GM19372 (cell line): ENCODE measurements at regions not wholly inside any gene's neighbourhood (a gene's known extent, or its start where the extent isn't known, plus 50 kb on each side); places are given as distances from the start of the nearest gene placed in this dataset.
A peak's percentile ranks its signal among the peaks of the same experiment; 100 is the strongest.
"Not testable (repeated sequence)": the region's sequence is repeated elsewhere in the genome, so short reads cannot be mapped to it uniquely, and the experiment has no call there.

Source experiments
- ATAC-seq: cut with Tn5 transposase; IDR thresholded peaks from one replicate; pipeline ENCODE4 v1.9.1; 2021; ENCODE audit warnings: mild to moderate bottlenecking, low read depth, moderate library complexity; ENCODE audit not compliant: unreplicated experiment

DNA sequence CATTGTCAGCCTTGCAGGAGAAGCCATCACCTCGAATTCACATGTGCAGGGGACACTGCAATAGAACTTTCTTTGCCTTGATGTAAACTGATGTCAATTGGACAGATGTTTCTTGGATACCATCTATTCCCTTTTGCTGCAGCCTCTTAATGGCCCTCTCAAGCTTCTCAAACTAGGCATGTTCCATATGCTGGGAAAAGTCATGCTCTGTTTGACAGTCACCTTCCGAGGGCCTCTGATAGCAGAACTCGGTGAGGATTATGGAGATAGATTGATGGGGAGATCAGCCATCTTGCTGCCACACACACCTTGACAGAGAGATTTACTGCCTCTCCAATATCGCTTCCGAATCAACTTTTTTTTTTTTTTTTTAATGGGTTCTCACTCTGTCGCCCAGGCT lies 145.8 kb upstream of the NUDT4 start:
- ATAC-seq = no peak

DNA sequence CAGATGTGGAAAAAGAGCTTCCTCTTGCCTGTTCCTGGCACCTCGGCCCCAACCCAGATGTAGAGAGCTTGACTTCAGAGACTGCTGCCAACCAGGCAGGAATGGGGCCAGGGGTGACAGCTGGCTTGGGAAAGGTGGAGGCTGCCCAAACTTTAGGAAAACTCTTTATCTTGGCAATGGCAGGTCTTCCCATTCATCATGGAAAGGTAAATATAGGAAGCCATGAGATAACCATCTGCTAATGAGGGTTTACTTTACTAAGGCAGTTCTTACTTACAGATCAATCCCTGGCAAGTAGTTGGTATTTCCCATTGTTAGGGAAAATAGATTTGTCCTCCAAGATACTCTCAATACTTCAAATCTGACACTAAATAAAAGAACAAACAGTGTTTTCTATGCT lies 143.1 kb upstream of the NUDT4 start:
- ATAC-seq = no peak

DNA sequence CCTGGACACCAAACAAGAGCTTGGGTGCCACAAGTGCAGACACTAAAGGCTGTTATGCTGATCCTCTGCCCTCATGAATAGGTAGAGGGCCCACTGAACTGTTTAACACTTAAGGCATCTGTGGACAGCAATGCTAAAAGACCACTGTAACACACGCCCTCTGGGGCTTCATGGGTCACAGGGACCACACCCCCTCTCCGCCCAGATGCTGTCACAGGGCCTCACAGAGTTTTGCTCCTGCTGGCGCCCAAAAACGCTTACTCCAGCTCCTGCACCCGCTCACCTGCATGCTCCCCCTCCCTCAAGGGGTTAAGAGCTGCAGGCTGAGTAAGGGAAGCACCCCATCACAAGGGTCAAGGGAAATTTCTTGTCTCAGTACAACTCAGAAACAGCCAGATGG lies 141.8 kb upstream of the NUDT4 start:
- no peak for ATAC-seq

DNA sequence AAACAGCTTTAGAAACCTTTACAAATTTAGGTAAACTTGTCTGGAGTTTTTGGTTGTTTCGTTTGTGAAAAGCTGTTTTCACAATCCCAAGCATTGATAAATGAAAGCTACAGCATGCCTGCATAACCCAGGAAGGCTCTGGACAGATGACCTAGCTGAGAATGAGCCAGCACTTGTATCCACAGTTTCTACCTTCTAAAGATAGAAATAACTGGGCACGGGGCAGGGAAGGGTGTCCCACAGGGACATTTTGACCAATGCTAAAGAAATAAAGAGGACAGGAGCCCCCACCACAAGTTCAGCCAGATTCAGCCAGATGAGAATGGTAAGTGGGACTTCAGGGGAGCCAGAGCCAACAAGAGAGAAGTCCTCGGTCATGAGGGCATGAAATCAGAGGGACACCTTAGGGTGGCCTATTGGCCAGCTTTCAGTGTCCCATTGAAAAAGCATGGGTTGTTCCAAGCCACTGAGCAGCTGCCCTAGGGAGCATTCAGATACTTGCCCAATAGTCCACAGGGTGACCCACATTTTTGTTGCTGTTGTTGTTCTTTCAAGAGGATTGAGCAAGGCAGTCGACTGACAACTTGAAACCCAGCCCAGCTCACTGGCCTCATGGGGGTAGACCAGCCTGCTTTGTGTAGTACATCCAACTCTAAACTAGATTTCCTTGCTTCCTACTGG lies 140.3 kb upstream of the NUDT4 start:
- ATAC-seq = no peak

DNA sequence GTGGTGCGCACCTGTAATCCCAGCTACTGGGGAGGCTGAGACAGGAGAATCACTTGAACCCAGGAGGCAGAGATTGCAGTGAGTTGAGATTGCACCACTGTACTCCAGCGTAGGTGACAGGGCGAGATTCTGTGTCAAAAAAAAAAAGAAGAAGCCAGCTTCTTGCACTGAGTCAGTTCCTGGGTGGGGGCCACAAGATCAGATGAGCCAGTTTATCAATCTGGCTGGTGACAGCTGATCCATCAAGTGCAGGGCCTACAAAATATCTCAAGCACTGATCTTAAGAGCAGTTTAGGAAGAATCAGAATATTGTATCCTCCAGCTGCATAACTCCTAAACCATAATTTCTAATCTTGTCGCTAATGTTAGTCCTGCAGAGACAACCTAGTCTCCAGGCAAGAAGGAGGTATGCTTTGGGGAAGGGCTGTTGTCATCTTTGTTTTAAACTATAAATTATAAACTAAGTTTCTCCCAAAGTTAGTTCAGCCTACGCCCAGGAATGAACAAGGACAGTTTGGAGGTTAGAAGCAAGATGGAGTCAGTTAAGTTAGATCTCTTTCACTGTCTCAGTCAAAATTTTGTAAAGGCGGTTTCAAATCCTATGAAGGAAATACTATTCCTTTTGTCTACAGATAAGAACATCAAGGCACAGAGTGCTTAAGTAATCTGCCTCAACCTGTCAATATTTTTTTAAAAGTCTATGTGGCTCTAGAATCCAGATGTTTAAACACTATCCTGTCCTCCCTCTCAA lies 139.0 kb upstream of the NUDT4 start:
- not testable (repeated sequence) for ATAC-seq

DNA sequence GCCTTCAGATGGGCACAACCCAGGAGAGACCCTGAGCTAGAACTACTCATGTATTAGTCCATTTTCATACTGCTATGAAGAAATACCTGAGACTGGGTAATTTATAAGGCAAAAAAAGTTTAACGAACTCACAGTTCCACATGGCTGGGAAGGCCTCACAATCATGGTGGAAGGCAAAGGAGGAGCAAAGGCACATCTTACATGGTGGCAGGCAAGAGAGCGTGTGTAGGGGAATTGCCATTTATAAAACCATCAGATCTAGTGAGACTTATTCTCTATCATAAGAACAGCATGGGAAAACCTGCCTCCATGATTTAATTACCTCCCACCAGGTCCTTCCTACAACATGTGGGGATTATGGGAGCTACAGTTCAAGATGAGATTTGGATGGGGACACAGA lies 137.9 kb upstream of the NUDT4 start:
- not testable (repeated sequence) for ATAC-seq

DNA sequence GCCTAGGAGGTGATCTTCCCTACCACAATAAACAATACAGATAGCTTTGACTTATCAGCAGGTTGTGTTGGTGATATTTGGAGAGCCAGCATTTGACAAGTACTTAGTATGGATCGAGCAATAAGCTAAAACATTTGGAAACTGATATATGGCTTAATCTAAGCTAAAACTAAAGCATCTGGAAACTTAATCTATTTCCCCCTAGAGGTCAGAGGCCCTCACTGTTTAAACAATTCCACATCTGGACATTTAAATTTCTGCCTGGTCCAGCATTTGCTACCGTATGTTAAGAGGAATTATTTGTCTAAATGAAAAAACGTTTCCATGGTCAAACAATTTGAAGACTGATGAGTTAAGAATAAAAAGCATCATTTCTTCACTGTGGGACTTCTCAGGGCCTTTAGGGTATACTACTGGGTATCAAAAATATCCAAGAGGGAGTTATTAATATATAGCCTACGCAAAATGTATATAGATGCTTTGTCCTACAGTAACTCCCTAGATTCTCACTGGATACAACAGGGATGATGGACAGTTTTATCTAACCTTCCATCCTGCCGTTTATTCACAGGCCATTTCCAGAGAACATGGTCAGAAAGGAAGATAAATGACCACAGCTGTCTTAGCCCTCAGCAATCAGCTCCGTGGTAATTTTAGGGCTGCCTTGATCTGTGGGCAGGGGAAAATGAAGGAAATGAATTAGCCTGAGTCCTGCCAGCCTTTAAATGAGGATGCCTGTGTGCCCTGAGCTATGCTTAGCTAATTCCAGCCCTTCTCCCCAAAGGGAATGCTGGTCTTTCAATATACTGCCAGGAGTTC lies 135.4 kb upstream of the NUDT4 start:
- no peak for ATAC-seq

DNA sequence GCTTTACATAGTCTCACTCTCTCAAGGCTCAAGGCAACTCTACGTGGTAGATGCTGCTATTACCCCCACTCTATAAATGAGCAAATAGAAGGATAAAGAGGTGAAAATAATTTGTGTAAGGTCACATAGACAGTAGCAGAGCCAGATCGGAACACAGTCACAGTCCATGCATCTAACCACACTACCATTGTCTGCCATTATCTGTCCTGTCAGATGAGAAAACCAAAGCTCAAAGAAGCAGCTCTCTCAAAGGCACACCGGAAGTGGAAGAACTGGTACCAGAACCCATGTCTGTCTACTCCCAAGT lies 134.4 kb upstream of the NUDT4 start:
- no peak for ATAC-seq

DNA sequence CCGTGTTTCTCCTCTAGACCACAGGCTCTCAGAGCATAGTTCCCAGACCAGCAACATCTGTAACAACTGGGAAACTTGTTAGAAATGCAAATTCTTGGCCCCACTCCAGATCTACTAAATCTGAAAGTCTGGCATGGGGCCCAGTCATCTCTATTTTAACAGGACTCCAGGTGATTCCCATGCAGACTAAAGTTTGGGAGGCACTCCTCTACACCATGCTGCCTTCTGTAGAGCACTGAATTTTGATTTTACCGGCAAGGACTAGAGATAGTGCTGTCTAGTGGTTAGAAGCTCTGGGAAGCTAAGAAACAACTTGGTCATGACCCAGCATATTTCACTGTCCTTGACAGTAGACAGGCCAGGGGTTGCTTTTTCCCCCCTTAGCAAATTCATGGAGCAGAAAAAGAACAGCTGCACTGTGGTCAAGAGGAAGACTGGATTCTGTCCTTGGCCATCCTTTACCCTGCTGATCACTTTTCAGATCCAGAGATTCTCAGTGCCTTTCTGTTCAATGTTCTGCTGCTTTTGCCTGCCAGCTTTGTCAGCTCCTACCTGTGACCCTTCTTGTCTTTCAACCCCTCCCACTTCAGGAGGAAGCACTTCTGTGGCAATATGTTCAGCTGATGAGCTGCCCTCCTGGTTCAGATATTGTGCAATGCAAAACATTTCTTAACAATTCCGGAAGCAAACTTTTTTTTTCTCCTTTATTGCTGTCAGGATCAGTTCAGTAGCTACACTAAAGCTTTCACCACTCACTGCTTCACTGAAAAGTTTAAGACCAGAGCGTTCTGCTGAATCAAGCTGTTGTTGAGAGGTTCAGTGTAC lies 133.8 kb upstream of the NUDT4 start:
- ATAC-seq = peak; percentile 40

DNA sequence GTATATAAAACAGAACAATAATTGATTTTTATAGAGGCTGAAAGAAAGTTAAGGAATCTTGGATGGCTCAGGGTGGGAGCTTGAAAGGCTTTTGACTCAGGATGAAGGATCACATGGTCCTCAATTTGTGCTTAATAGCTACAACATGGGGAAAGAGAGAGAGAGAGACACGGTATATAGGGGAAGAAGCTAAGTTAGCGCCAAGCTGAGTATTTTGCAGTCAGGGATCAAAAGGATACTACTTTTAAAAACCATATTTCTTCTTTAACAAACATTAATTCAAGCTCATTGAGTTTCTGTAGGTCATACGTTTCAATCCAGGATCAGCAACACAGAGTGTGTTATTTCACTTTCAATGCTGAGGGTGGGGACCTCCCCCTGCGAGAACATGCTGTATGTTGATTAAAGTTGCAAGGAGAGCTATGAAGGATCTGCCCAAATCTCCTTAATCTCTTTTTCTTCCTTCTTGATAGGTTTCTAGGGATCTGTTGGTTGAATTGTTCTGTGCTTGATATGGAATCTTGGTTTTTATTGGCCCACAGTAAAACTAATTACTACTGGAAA lies 133.1 kb upstream of the NUDT4 start:
- ATAC-seq = no peak

DNA sequence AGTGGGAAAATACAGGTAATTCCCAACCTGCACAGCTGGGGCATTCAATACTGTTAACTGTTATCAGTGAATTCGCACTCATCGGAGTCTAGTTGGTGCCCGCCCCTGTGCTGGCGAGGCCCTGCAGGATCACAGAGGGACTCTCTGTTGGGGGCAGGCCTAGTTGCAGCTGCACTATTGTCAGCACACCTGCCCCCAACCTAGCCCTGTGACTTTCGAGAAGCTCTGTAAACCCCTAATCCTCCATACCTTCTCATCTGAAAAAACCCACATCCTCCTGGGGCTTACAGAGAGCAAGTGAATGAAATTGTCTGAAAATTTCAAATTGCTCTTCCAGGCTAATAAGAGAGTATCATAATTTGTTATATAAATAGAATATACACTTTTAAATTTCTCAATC lies 132.2 kb upstream of the NUDT4 start:
- peak; percentile 65 for ATAC-seq

DNA sequence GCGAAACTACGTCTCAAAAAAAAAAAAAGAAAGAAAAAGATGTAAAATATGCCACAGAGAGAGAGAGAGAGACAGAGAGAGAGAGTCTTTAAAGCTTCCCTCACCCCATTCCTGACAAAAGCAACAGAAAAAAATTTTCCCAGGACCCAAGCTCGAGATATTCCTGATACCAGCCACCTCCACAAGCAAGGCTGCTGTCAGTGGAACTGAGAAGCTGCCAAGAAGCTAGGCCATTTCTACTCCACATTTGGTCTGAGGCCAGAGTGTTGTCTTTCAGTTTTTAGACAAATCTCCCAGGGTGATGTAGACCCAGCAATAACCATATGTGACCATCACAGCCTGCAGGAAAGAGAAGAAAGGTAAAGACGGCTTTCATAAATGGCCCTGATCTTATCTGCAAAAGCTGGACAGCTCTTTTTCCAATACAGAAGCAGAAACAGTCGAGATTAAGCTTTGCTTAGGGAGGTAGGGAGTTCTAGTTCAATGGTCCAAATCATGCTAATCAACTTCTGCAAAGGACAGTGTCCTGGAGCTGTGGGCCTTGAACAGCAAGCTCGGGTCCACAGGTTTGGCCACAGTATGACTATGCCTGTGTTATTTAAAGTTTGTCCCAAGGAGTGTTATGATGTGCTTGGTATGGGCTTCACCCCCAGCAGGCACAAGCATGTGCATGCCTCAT lies 130.3 kb upstream of the NUDT4 start:
- no peak for ATAC-seq

DNA sequence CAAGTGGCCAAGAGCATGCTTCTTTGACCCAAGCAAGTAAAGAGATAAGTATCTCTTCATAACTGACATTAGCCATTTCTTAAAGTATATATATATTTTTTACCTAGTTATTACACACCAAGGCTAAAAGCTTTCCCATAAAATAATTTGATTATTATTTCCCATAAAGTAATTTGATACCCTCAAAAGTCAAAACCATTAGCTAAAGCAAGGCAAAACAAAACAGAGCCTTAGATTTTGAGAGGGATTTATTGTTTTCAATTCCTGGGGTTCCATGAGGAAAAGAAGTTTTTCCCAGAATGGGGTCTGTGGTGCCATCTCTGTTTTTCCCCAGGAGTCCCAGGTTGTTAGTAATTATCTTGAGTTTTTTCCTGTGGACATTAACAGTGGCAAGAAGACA lies 125.5 kb upstream of the NUDT4 start:
- no peak for ATAC-seq

DNA sequence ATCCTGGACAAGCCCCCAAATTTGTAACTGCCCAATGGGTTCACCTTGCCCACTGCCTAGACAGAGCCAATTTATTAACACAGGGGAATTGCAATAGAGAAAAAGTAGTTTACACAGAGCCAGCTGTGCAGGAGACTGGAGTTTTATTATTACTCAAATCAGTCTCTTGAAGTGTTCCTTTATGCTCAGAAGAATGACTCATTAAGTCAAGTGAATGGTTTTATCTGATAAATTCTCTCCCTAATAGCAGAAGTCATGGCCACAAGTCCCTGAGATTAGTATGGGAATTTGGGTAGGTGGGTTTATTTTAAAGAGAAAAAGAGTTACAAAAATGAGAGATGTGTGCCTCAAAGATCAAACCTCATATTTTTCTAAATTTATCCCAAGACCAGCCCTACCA lies 122.8 kb upstream of the NUDT4 start:
- ATAC-seq = no peak

DNA sequence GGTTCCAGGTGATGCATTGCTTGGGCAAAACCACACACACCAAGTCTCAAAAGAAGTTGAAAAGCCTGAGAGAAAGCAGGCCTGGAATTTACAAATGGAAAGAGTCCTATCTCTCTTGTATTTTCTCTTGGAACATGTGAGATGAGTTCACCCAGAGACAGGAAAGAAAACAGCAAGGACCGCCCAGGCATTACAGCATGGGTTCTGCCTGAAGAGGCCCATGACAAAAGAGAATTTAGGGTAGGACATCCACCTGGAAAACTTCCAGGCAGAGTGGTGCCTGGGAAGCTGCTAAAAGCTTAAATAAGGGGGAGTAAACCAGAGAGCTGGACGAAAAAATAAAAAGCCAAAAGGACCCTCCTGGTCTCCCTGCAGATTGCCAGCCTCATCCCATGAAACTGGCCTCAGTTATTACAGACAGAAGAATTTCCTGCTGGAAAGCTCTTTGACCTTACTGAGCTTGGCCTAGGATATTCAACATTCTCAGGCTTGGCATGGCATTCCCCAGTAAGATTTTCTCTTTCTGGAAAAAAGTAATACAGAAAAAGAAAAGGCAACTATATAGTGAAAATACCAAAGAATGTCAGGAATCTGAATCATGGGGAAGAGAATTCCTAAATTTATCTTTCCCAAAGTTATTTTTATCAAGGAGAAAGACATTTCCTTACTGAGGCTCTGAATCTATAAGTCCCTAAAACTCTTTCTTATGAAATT lies 121.3 kb upstream of the NUDT4 start:
- no peak for ATAC-seq

DNA sequence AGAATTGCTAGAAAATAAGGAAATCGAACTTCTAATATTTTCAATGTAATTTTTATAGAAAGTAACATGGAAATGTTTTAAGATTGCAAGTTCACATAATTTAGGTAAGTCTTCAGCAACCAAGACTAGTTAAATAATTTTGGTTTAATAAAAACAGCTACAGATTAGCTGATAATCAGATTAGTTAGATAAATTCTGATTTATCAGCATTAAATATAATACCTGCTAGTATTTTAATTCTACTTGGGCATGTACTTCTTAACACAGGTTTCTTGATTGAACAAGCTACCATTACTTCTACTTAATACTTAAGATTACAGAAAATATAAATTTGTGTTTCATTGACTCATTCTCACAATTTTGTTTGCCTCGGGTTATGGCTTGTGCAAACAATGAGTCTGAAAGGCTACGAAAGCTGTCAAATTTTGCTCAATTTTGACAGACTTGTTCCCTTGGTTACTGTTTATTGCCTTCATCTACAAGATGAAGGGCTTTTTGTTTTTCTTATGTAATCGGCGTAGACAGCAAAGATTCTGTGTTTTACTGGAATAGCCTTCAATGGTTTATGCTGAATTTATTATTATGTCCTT lies 116.1 kb upstream of the NUDT4 start:
- no peak for ATAC-seq

DNA sequence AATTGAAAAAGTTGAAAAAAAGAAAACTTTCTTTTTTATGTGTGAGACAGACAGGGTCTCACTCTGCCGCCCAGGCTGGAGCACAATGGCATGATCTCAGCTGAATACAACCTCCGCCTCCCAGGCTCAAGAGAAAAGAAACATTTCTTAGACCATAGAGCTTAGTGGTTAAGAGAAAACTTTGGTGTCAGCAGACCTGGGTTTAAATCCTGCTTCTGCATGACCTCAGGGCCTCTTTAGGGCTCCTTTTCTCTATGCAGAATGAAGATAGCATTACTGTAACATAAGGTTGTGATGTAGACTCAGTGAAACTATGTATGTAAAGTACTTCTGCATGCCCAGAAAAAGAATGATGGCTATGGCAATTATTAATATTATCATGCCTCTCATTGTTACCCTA lies 104.7 kb upstream of the NUDT4 start:
- no peak for ATAC-seq

DNA sequence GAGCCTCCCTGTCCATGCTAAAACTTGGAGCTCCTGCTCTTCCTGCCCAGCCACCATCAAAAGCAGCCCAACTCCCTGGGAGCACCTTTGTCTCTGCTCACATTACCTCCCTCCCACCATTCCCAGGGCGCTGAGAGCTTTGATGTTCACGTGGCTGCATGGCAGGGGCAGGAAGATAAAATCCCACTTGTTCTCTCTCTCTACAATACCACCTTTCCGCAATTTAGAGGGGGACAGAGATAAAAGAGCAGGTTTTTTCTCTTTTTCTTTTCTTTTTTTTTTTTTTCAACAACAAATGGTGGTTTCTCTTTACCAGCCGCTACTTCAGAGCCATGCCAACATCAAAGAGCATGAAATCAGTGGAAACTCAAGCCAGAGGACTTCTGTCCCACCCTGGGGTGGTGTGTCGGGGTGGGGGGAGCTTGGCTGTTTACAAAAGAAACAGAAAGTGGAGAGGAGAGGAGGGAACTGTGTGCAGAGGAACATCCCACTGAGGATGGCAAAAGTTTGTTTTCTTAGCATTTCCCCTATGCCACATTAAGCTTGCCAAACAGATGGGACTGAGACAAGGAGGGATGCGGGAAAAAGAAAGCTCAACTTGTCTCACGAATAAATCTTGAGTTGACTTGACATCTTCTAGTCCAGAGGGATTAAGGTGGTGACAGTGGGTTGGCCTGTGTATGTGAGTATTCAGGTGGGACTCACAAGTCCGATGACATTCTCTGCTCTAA lies 103.7 kb upstream of the NUDT4 start:
- ATAC-seq = no peak
